ENCODE measurements at regions not wholly inside any gene's neighbourhood (a gene's known extent, or its start where the extent isn't known, plus 50 kb on each side); places are given as distances from the start of the nearest gene placed in this dataset.

GRCh38 chr6:56314683-56315523 lies 67.5 kb upstream of the COL21A1 start:
- H3K4me3 Mint-ChIP-seq = no peak overlapping the region
- ATAC-seq (no peak), DNase-seq (peak in 1 of 2 donors; percentile 4)
- intact Hi-C loops (cut with micrococcal nuclease) = no loop called here
- no peak overlapping the region for H3K27ac Mint-ChIP-seq
- H3K27me3 Mint-ChIP-seq (ENCODE audit: low read depth in 2 of 2) = no peaks in the 10 kb centered on the region
- no peaks in the 10 kb centered on the region for H3K4me1 ChIP-seq (ENCODE audit: control insufficient read depth, insufficient read depth, low read length)
- TF ChIP-seq CTCF (IDR thresholded peaks at IDR 0.05) = no peak
- H3K36me3 ChIP-seq (ENCODE audit: control insufficient read depth, insufficient read depth, low read length) = no peaks in the 10 kb centered on the region
- H3K4me3 ChIP-seq (ENCODE audit: low read length) = no peak overlapping the region
- H3K36me3 Mint-ChIP-seq = no peaks in the 10 kb centered on the region
- no peaks in the 10 kb centered on the region for H3K9me3 Mint-ChIP-seq
- no peaks in the 10 kb centered on the region for H3K9me3 ChIP-seq (ENCODE audit: control insufficient read depth, insufficient read depth, low read length)
- H3K27ac ChIP-seq (ENCODE audit: low read length) = no peak overlapping the region
- no peaks in the 10 kb centered on the region for H3K27me3 ChIP-seq (ENCODE audit: control insufficient read depth, insufficient read depth, low read length)
- 74% methylated on average over 7 of the region's 11 CpGs for WGBS (ENCODE audit: insufficient coverage)
- H3K4me1 Mint-ChIP-seq = no peaks in the 10 kb centered on the region

GRCh38 chr6:56311533-56312448 lies 64.4 kb upstream of the COL21A1 start:
- Mint-ChIP-seq H3K4me1 (no peaks in the 10 kb centered on the region), H3K9me3 (peaks cover 0 to 2% of the 10 kb centered on the region in 2 donors), H3K4me3 (no peak overlapping the region), H3K27me3 (ENCODE audit: low read depth in 2 of 2) (no peaks in the 10 kb centered on the region), H3K36me3 (no peaks in the 10 kb centered on the region), H3K27ac (no peak overlapping the region)
- no peaks in the 10 kb centered on the region for H3K36me3 ChIP-seq (ENCODE audit: control insufficient read depth, insufficient read depth, low read length)
- no peak overlapping the region for H3K27ac ChIP-seq (ENCODE audit: low read length)
- no peak for DNase-seq
- TF ChIP-seq CTCF (IDR thresholded peaks at IDR 0.05) = no peak
- no peaks in the 10 kb centered on the region for H3K9me3 ChIP-seq (ENCODE audit: control insufficient read depth, insufficient read depth, low read length)
- no peaks in the 10 kb centered on the region for H3K27me3 ChIP-seq (ENCODE audit: control insufficient read depth, insufficient read depth, low read length)
- WGBS (ENCODE audit: insufficient coverage) = 80% methylated on average over 5 of the region's 5 CpGs
- intact Hi-C loops (cut with micrococcal nuclease) = no loop called here
- no peaks in the 10 kb centered on the region for H3K4me1 ChIP-seq (ENCODE audit: control insufficient read depth, insufficient read depth, low read length)
- H3K4me3 ChIP-seq (ENCODE audit: low read length) = no peak overlapping the region
- ATAC-seq = no peak

GRCh38 chr6:56311061-56311460 lies 63.7 kb upstream of the COL21A1 start:
- H3K27me3 ChIP-seq (ENCODE audit: control insufficient read depth, insufficient read depth, low read length) = no peaks in the 10 kb centered on the region
- H3K36me3 Mint-ChIP-seq = no peaks in the 10 kb centered on the region
- no peaks in the 10 kb centered on the region for H3K4me1 ChIP-seq (ENCODE audit: control insufficient read depth, insufficient read depth, low read length)
- H3K9me3 Mint-ChIP-seq = peaks cover 0 to 4% of the 10 kb centered on the region in 2 donors
- intact Hi-C loops (cut with micrococcal nuclease) = no loop called here
- H3K4me3 ChIP-seq (ENCODE audit: low read length) = no peak overlapping the region
- no peak overlapping the region for H3K27ac ChIP-seq (ENCODE audit: low read length)
- H3K27ac Mint-ChIP-seq = no peak overlapping the region
- H3K36me3 ChIP-seq (ENCODE audit: control insufficient read depth, insufficient read depth, low read length) = no peaks in the 10 kb centered on the region
- H3K4me1 Mint-ChIP-seq = no peaks in the 10 kb centered on the region
- H3K9me3 ChIP-seq (ENCODE audit: control insufficient read depth, insufficient read depth, low read length) = no peaks in the 10 kb centered on the region
- whole genome bisulfite sequencing (ENCODE audit: insufficient coverage) = 41% methylated on average over 2 of the region's 2 CpGs
- DNase-seq (no peak), ATAC-seq (no peak)
- H3K4me3 Mint-ChIP-seq = no peak overlapping the region
- H3K27me3 Mint-ChIP-seq (ENCODE audit: low read depth in 2 of 2) = no peaks in the 10 kb centered on the region
- TF ChIP-seq CTCF (IDR thresholded peaks at IDR 0.05) = no peak
